NB4 (cell line): ENCODE measurements at regions not wholly inside any gene's neighbourhood (a gene's known extent, or its start where the extent isn't known, plus 50 kb on each side); places are given as distances from the start of the nearest gene placed in this dataset.

Source experiments
- DNase-seq: peaks from one replicate; pipeline ENCODE4 v3.0.0; 2010; ENCODE audit warnings: low read depth
- H3K4me3 ChIP-seq: one replicate; pipeline ENCODE4 v1.5.1; 2011; ENCODE audit warnings: mild to moderate bottlenecking, low read depth, low read length, moderate library complexity
- CTCF ChIP-seq: IDR thresholded peaks from one replicate; pipeline ENCODE4 v1.5.1; 2012; ENCODE audit warnings: low read depth, low read length
- MAX ChIP-seq: IDR thresholded peaks from 2 replicates; pipeline ENCODE4 v1.6.1; 2011; ENCODE audit warnings: low read depth, low read length
- MYC ChIP-seq: IDR thresholded peaks from 2 replicates; pipeline ENCODE4 v1.6.1; 2011; ENCODE audit warnings: low read depth, low read length
- POLR2A ChIP-seq: IDR thresholded peaks from 2 replicates; pipeline ENCODE4 v1.6.1; 2011; ENCODE audit warnings: mild to moderate bottlenecking; ENCODE audit not compliant: insufficient read length; ENCODE audit errors: extremely low read depth

- no peak overlapping the region for H3K4me3 ChIP-seq
- TF ChIP-seq POLR2A: no peak
- no peak for TF ChIP-seq MAX
- TF ChIP-seq CTCF: no peak
- TF ChIP-seq MYC: no peak
- no peak for DNase-seq
Observed at GRCh38 chr2:2845806-2846315, 514.8 kb upstream of the MYT1L start.

- TF ChIP-seq CTCF: no peak
- no peak for TF ChIP-seq POLR2A
- no peak for TF ChIP-seq MAX
- no peak for TF ChIP-seq MYC
Observed at GRCh38 chr2:2845267-2845666, 514.2 kb upstream of the MYT1L start.

GRCh38 chr2:2843969-2844548, 513.0 kb upstream of the MYT1L start:
- DNase-seq: peak; percentile 12

More at GRCh38 chr2:2845267-2845666, 514.2 kb upstream of the MYT1L start:
- DNase-seq: no peak
- no peak overlapping the region for H3K4me3 ChIP-seq

GRCh38 chr2:2842466-2842865, 511.4 kb upstream of the MYT1L start:
- no peak overlapping the region for H3K4me3 ChIP-seq
- no peak for DNase-seq
- TF ChIP-seq CTCF (no peak), MAX (no peak), MYC (no peak), POLR2A (no peak)

More at GRCh38 chr2:2843969-2844548, 513.0 kb upstream of the MYT1L start:
- TF ChIP-seq CTCF (peak; percentile 3), MAX (no peak)
- H3K4me3 ChIP-seq: no peak overlapping the region

- DNase-seq: no peak
- no peak for TF ChIP-seq MYC
- no peak for TF ChIP-seq POLR2A
- no peak for TF ChIP-seq CTCF
- TF ChIP-seq MAX: no peak
Observed at GRCh38 chr2:2840681-2841300, 509.7 kb upstream of the MYT1L start.

More at GRCh38 chr2:2840681-2841300, 509.7 kb upstream of the MYT1L start:
- H3K4me3 ChIP-seq: no peak overlapping the region
